ENCODE measurements at regions not wholly inside any gene's neighbourhood (a gene's known extent, or its start where the extent isn't known, plus 50 kb on each side); places are given as distances from the start of the nearest gene placed in this dataset.
A peak's percentile ranks its signal among the peaks of the same experiment; 100 is the strongest.

DNA sequence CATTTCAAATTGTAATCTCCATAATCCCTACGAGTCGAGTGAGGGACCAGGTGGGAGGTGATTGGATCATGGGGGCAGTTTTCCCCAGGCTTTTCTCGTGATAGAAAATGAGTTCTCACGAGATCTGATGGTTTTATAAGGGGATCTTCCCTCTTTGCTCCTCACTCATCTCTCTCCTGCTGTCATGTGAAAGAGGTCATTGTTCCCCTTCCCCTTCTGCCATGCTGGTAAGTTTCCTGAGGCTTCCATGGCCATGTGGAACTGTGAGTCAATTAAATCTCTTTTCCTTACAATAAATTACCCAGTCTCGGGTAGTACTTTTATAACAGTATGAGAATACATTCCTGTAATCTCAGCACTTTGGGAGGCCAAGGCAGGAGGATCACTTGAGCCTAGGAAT is 76.7 kb upstream of the MARCHF10 start:
- DNase-seq (ENCODE audit: low read depth in 4 of 4, low spot score in 2 of 4), result no peak

DNA sequence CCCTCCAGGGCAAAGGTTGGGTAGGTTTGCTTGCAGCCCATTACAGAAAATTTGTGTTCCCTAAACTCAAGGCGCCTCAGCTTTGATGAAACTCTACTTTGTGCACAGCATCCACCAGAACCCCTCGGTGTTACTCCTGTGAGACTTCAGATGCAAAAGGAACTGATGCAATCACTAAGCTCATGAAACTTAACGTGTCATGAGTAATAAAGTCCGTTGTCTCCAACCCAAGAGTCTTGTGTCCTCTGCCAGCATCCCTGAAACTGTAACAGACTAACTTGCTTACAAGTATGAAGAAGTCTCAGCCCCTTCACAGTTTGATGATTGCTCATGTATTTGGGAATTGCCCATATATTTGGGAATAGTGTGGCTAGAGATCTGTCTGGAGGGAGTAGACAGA is 74.8 kb upstream of the MARCHF10 start:
- DNase-seq (ENCODE audit: low read depth in 4 of 4, low spot score in 2 of 4), result no peak

GRCh38 chr17:62882284-62882683 is 74.2 kb upstream of the MARCHF10 start:
- DNase-seq (ENCODE audit: low read depth in 4 of 4, low spot score in 2 of 4), result no peak

GRCh38 chr17:62880120-62880519 is 72.0 kb upstream of the MARCHF10 start:
- DNase-seq (ENCODE audit: low read depth in 4 of 4, low spot score in 2 of 4), result no peak

DNA sequence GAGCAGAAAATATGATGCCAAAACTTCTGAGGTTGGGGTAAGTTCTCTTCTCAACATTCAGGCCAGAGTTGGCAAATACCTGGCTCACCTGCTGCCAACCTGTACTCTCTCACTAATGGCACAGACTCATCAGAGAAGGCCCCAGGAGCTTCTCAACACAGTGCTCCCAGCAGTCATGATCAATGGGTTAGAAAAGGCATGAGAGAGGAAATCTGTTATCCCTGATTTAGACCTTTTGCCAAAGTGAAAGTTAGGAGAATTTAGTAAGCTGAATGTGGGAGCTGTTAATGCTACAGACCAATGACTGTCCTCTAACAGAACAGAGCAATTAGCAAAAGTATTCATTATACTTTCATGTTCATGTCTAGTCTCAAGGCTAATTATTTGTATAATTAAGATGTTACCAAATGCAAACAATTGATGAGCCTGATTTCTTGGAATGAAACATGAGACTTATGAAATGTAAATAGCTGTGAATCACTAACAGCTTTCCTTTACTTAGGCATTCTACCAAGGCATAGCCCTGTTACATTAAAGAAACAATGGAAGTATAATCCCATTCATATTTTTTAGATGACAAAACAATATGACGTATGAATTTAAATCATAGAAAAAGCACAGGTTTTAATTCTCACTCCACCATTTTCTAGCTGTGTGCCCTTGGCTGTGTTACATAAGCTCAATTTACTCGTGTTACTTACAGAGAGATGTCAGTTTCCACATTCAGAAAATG is 68.7 kb upstream of the MARCHF10 start:
- DNase-seq (ENCODE audit: low read depth in 4 of 4, low spot score in 2 of 4), result no peak

GRCh38 chr17:62876063-62876462 is 67.9 kb upstream of the MARCHF10 start:
- DNase-seq (ENCODE audit: low read depth in 4 of 4, low spot score in 2 of 4), result no peak

GRCh38 chr17:62875296-62875695 is 67.2 kb upstream of the MARCHF10 start:
- DNase-seq (ENCODE audit: low read depth in 4 of 4, low spot score in 2 of 4), result no peak

GRCh38 chr17:62871291-62871690 is 63.2 kb upstream of the MARCHF10 start:
- no peak for DNase-seq (ENCODE audit: low read depth in 4 of 4, low spot score in 2 of 4)

- no peak for DNase-seq (ENCODE audit: low read depth in 4 of 4, low spot score in 2 of 4)
Observed at GRCh38 chr17:62870552-62870971, 62.4 kb upstream of the MARCHF10 start.

DNA sequence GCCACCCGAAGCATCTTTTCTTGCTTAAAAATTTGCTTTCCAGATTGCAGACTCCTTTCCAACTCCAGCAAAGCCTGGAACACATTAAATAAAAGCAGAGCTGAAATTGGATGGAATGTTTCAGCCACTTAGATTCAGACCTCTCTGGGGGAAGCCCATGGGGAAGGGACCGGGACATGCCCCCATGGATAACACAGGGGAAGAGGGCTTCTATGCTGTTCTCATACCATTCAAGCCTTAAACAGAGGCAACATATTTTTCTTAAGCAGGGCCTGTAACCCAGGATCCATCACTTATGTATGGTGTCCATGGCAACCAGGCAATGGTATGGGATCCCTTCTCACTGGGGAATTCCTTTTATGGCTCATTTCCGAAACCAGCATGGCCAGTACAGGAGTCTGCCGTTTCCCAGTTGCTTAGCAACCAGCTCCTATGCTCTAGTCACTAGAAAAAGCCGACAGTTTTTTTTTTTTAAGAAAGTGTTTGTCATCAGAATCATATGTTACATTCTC is 62.0 kb upstream of the MARCHF10 start:
- no peak for DNase-seq (ENCODE audit: low read depth in 4 of 4, low spot score in 2 of 4)

GRCh38 chr17:62868723-62869122 is 60.6 kb upstream of the MARCHF10 start:
- no peak for DNase-seq (ENCODE audit: low read depth in 4 of 4, low spot score in 2 of 4)

DNA sequence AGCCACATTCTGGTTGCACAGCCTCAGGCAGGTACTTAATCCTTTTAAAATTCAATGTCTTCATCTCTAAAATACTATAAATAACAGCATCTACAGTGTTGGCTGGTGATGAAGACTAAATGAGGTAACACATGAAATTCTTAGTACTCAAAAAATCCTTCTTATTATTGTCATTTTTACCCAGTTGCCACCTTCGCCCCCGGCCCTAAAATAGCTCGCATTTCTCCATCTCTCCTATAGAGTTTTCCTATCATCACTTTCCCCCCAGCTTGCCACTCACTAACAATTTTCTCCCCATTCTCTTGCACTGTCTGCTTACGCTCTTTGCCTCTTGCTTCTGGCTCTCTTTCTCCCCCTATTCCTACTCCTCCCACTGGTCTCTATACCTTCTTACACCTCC is 59.9 kb upstream of the MARCHF10 start:
- DNase-seq (ENCODE audit: low read depth in 4 of 4, low spot score in 2 of 4), result no peak

GRCh38 chr17:62867303-62867702 is 59.2 kb upstream of the MARCHF10 start:
- DNase-seq (ENCODE audit: low read depth in 4 of 4, low spot score in 2 of 4), result no peak

GRCh38 chr17:62866471-62866870 is 58.4 kb upstream of the MARCHF10 start:
- DNase-seq (ENCODE audit: low read depth in 4 of 4, low spot score in 2 of 4), result no peak

GRCh38 chr17:62865586-62865985 is 57.5 kb upstream of the MARCHF10 start:
- no peak for DNase-seq (ENCODE audit: low read depth in 4 of 4, low spot score in 2 of 4)

- DNase-seq (ENCODE audit: low read depth in 4 of 4, low spot score in 2 of 4), result no peak
Observed at GRCh38 chr17:62862251-62862650, 54.1 kb upstream of the MARCHF10 start.

DNA sequence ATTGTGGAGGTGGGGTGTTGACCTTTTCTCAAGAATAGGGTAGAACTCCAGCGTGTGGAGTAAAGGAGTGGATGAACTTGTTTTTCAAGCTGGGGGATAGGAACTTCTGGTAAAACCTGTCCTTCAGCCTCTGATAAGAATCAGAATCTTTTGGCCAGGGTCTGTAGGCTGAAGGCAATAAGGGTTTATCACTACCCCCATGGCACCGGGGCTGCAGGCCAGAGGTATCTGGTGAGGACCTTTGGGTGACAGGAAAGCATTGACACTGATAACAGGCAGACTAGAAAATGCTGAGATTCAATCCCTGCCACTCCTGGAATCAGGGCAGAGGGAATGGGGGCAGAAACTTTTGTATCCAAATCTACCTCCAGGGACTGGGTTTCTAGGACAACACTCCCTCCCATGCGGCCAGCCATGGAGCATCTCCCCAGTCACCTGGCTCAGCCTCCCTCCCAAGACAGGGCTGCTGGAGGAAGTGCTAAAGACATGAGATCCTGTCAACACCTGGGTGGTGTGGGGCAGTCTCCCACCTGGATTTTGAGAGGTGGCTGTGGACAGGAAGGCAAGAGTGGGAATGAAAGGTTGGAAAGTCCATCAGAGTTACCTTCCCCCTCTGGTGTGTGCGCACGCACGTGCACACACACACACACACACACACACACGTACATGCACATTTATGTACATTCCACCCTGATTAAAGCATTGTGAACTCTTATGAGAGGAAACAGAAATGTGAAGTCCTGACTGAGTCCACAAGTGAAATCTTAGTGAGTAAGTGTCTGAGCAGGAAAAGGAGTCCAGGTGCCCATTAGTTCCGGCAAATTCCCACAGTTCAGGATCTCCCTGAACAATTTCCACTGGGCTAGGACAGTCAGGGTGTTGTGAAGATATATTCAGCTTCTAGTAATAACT is 53.1 kb upstream of the MARCHF10 start:
- DNase-seq (ENCODE audit: low read depth in 4 of 4, low spot score in 2 of 4), result peak in 1 of 4 donors; percentile 25

GRCh38 chr17:62859146-62859545 is 51.0 kb upstream of the MARCHF10 start:
- no peak for DNase-seq (ENCODE audit: low read depth in 4 of 4, low spot score in 2 of 4)

All from left renal cortex interstitium (tissue), 4 donors.